Keratinocyte (primary cell): ENCODE measurements at regions not wholly inside any gene's neighbourhood (a gene's known extent, or its start where the extent isn't known, plus 50 kb on each side); places are given as distances from the start of the nearest gene placed in this dataset.

Experiments used
- DNase-seq: peaks from one replicate; pipeline ENCODE4 v3.0.0-alpha.2; 2011; ENCODE audit warnings: low read depth, missing footprints, low spot score
- FAIRE-seq: peaks from 2 replicates; lab custom pipeline; 2011; peaks lifted over from hg19 to GRCh38; lab: Jason Lieb, UNC
- H2AFZ ChIP-seq: 2 replicates; pipeline ENCODE4 v1.6.0; 2012; ENCODE audit warnings: low read length, control low read depth, inconsistent platforms; ENCODE audit not compliant: control insufficient read depth
- H3K27ac ChIP-seq: 2 replicates; pipeline ENCODE4 v1.5.1; 2011; ENCODE audit warnings: low read length; ENCODE audit not compliant: control insufficient read depth, insufficient read depth
- H3K27me3 ChIP-seq: 3 replicates; pipeline ENCODE4 v1.6.0; 2011; ENCODE audit warnings: low read length; ENCODE audit not compliant: control insufficient read depth, insufficient read depth; ENCODE audit errors: extremely low read depth
- H3K36me3 ChIP-seq, 2 experiments: 2 replicates in 1 of 2; 3 replicates in 1 of 2; pipeline ENCODE4 v1.5.1; 2011; ENCODE audit warnings: low read length in 2 of 2, mild to moderate bottlenecking in 1 of 2; ENCODE audit not compliant: control insufficient read depth in 2 of 2, insufficient read depth in 2 of 2; ENCODE audit errors: extremely low read depth in 1 of 2
- H3K4me1 ChIP-seq: 3 replicates; pipeline ENCODE4 v1.5.1; 2011; ENCODE audit warnings: low read length; ENCODE audit not compliant: control insufficient read depth, insufficient read depth; ENCODE audit errors: extremely low read depth
- H3K4me2 ChIP-seq: 3 replicates; pipeline ENCODE4 v1.6.0; 2011; ENCODE audit warnings: low read depth, low read length; ENCODE audit not compliant: control insufficient read depth, insufficient read depth; ENCODE audit errors: extremely low read depth
- H3K4me3 ChIP-seq, 3 experiments: fragments of 200-600 bp in 1 of 3; sonication (generic) in 1 of 3; 2 replicates in 2 of 3; 3 replicates in 1 of 3; pipeline ENCODE4 v1.5.1; 2011 to 2016; ENCODE audit warnings: low read length in 3 of 3, mild to moderate bottlenecking in 3 of 3, control low read depth in 2 of 3, inconsistent platforms in 1 of 3, low read depth in 1 of 3, mixed read lengths in 1 of 3, mixed run types in 1 of 3, moderate library complexity in 1 of 3; ENCODE audit not compliant: control insufficient read depth in 2 of 3, insufficient read depth in 2 of 3; ENCODE audit errors: extremely low read depth in 1 of 3
- H3K79me2 ChIP-seq: 2 replicates; pipeline ENCODE4 v1.6.0; 2012; ENCODE audit warnings: low read length; ENCODE audit not compliant: control insufficient read depth, insufficient read depth
- H3K9ac ChIP-seq: 3 replicates; pipeline ENCODE4 v1.6.0; 2011; ENCODE audit warnings: low read length; ENCODE audit not compliant: control insufficient read depth, insufficient read depth; ENCODE audit errors: extremely low read depth
- H3K9me1 ChIP-seq: 3 replicates; pipeline ENCODE4 v1.6.0; 2011; ENCODE audit warnings: low read length; ENCODE audit not compliant: control insufficient read depth, insufficient read depth; ENCODE audit errors: extremely low read depth
- H3K9me3 ChIP-seq: 2 replicates; pipeline ENCODE4 v1.5.1; 2012; ENCODE audit warnings: low read depth, low read length; ENCODE audit not compliant: control insufficient read depth
- H4K20me1 ChIP-seq: 3 replicates; pipeline ENCODE4 v1.6.0; 2011; ENCODE audit warnings: low read length; ENCODE audit not compliant: control insufficient read depth, insufficient read depth; ENCODE audit errors: extremely low read depth
- CTCF ChIP-seq, 3 experiments: IDR thresholded peaks in 1 of 3; conservative IDR thresholded peaks in 1 of 3; optimal IDR thresholded peaks in 1 of 3; 2 replicates in 2 of 3; 3 replicates in 1 of 3; pipeline versions ENCODE3 to v1.5.1; 2011; ENCODE audit warnings: low read length in 3 of 3, mild to moderate bottlenecking in 3 of 3, moderate library complexity in 2 of 3, control low read depth in 1 of 3, inconsistent platforms in 1 of 3; ENCODE audit not compliant: insufficient read depth in 2 of 3; ENCODE audit errors: extremely low read depth in 1 of 3
- EZH2 ChIP-seq: IDR thresholded peaks from one replicate; pipeline ENCODE4 v1.6.1; 2012; ENCODE audit warnings: inconsistent platforms, mild to moderate bottlenecking, low read length, moderate library complexity
- dilution Hi-C: fragments of 300-500 bp; cut with MboI; formaldehyde crosslinking; loops from one replicate; pipeline ENCODE4 v1.7.0; 2020; ENCODE audit warnings: low sequenced_read_pairs; ENCODE audit not compliant: extremely low pct_ligation_motif_present

GRCh38 chr11:128394431-128395089 lies 192.8 kb downstream of the ETS1 start:
- Histone ChIP-seq H3K9me3 (no peaks in the 10 kb centered on the region), H3K9me1 (no peaks in the 10 kb centered on the region), H2AFZ (no peak overlapping the region), H3K36me3 (no peaks in the 10 kb centered on the region), H3K27ac (no peak overlapping the region), H3K4me2 (no peak overlapping the region), H3K27me3 (no peaks in the 10 kb centered on the region), H3K4me3 (no peak overlapping the region), H3K4me1 (peaks cover 11% of the 10 kb centered on the region), H3K79me2 (no peaks in the 10 kb centered on the region), H3K9ac (no peak overlapping the region), H4K20me1 (no peaks in the 10 kb centered on the region)
- TF ChIP-seq CTCF (optimal IDR thresholded peaks at IDR 0.05 in 1 of 3, IDR thresholded peaks at IDR 0.05 in 1 of 3, conservative IDR thresholded peaks at IDR 0.05 in 1 of 3; ENCODE audit: extremely low read depth in 1 of 3, insufficient read depth in 2 of 3, low read length in 3 of 3) (no peak), EZH2 (no peak)
- DNase-seq (no peak), FAIRE-seq (no peak)
- dilution Hi-C loops, result no loop called here

- no peaks in the 10 kb centered on the region for H3K4me1 ChIP-seq
- H3K27ac ChIP-seq, result no peak overlapping the region
- TF ChIP-seq EZH2, result no peak
- no peak for TF ChIP-seq CTCF (optimal IDR thresholded peaks at IDR 0.05 in 1 of 3, IDR thresholded peaks at IDR 0.05 in 1 of 3, conservative IDR thresholded peaks at IDR 0.05 in 1 of 3; ENCODE audit: extremely low read depth in 1 of 3, insufficient read depth in 2 of 3, low read length in 3 of 3)
- no peaks in the 10 kb centered on the region for H3K9me1 ChIP-seq
- no peaks in the 10 kb centered on the region for H4K20me1 ChIP-seq
- H3K79me2 ChIP-seq, result no peaks in the 10 kb centered on the region
- H3K4me3 ChIP-seq, result no peak overlapping the region
- FAIRE-seq (no peak), DNase-seq (no peak)
- no peak overlapping the region for H2AFZ ChIP-seq
- H3K36me3 ChIP-seq, result no peaks in the 10 kb centered on the region
- H3K9ac ChIP-seq, result no peak overlapping the region
- H3K27me3 ChIP-seq, result no peaks in the 10 kb centered on the region
- dilution Hi-C loops, result no loop called here
- no peak overlapping the region for H3K4me2 ChIP-seq
- no peaks in the 10 kb centered on the region for H3K9me3 ChIP-seq
Measured at GRCh38 chr11:128392259-128392658, 195.1 kb downstream of the ETS1 start.
